ENCODE measurements at regions not wholly inside any gene's neighbourhood (a gene's known extent, or its start where the extent isn't known, plus 50 kb on each side); places are given as distances from the start of the nearest gene placed in this dataset.

DNA sequence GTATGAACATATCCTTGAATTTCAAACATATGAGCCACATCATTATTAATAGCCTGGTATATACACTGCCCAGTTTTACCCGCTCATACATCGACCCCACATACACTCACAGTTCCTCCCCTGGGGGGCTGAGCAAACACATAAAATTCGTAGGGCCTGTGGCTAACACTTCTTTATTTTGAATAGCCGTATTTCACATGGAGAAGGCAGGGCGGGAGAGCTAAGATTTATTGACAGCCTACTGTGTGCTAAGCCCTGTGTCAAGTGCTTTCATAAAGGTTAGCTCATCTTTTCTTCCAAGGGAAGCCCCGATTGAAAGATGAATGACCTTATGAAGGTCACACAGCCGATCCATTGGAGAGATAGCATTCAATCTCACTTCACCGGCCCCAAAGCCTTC lies 134.4 kb downstream of the ENC1 start:
- TF ChIP-seq, protein P1, sequence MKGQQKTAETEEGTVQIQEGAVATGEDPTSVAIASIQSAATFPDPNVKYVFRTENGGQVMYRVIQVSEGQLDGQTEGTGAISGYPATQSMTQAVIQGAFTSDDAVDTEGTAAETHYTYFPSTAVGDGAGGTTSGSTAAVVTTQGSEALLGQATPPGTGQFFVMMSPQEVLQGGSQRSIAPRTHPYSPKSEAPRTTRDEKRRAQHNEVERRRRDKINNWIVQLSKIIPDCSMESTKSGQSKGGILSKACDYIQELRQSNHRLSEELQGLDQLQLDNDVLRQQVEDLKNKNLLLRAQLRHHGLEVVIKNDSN (IDR thresholded peaks at IDR 0.05), result no peak
- TF ChIP-seq ZBTB7A (IDR thresholded peaks at IDR 0.05; ENCODE audit: low read depth) (no peak), CREB1 (IDR thresholded peaks at IDR 0.05; ENCODE audit: low read depth) (no peak), NFIC (IDR thresholded peaks at IDR 0.05) (no peak), CEBPB (IDR thresholded peaks at IDR 0.05) (no peak), YY1 (IDR thresholded peaks at IDR 0.05; ENCODE audit: low read depth) (no peak)
- TF ChIP-seq, protein P2, sequence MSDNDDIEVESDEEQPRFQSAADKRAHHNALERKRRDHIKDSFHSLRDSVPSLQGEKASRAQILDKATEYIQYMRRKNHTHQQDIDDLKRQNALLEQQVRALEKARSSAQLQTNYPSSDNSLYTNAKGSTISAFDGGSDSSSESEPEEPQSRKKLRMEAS (IDR thresholded peaks at IDR 0.05), result no peak
- TF ChIP-seq, protein P3, sequence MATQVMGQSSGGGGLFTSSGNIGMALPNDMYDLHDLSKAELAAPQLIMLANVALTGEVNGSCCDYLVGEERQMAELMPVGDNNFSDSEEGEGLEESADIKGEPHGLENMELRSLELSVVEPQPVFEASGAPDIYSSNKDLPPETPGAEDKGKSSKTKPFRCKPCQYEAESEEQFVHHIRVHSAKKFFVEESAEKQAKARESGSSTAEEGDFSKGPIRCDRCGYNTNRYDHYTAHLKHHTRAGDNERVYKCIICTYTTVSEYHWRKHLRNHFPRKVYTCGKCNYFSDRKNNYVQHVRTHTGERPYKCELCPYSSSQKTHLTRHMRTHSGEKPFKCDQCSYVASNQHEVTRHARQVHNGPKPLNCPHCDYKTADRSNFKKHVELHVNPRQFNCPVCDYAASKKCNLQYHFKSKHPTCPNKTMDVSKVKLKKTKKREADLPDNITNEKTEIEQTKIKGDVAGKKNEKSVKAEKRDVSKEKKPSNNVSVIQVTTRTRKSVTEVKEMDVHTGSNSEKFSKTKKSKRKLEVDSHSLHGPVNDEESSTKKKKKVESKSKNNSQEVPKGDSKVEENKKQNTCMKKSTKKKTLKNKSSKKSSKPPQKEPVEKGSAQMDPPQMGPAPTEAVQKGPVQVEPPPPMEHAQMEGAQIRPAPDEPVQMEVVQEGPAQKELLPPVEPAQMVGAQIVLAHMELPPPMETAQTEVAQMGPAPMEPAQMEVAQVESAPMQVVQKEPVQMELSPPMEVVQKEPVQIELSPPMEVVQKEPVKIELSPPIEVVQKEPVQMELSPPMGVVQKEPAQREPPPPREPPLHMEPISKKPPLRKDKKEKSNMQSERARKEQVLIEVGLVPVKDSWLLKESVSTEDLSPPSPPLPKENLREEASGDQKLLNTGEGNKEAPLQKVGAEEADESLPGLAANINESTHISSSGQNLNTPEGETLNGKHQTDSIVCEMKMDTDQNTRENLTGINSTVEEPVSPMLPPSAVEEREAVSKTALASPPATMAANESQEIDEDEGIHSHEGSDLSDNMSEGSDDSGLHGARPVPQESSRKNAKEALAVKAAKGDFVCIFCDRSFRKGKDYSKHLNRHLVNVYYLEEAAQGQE (IDR thresholded peaks at IDR 0.05; ENCODE audit: low read depth), result no peak
